ENCODE measurements at regions not wholly inside any gene's neighbourhood (a gene's known extent, or its start where the extent isn't known, plus 50 kb on each side); places are given as distances from the start of the nearest gene placed in this dataset.

GRCh38 chr22:49153921-49154320 is 673.8 kb downstream of the BRD1 start:
- DNase-seq (ENCODE audit: low read depth), result no peak
- H3K4me3 ChIP-seq (ENCODE audit: low read depth, low read length), result no peak overlapping the region
- TF ChIP-seq POLR2A (IDR thresholded peaks at IDR 0.05; ENCODE audit: extremely low read depth, insufficient read length), result no peak
- TF ChIP-seq CTCF (IDR thresholded peaks at IDR 0.05; ENCODE audit: low read depth, low read length), result no peak

GRCh38 chr22:49152939-49153770 is 674.5 kb downstream of the BRD1 start:
- TF ChIP-seq MAX (IDR thresholded peaks at IDR 0.05; ENCODE audit: low read depth, low read length) (no peak), POLR2A (IDR thresholded peaks at IDR 0.05; ENCODE audit: extremely low read depth, insufficient read length) (no peak), MYC (IDR thresholded peaks at IDR 0.05; ENCODE audit: low read depth, low read length) (no peak), CTCF (IDR thresholded peaks at IDR 0.05; ENCODE audit: low read depth, low read length) (no peak)
- no peak for DNase-seq (ENCODE audit: low read depth)
- no peak overlapping the region for H3K4me3 ChIP-seq (ENCODE audit: low read depth, low read length)

- no peak for TF ChIP-seq CTCF (IDR thresholded peaks at IDR 0.05; ENCODE audit: low read depth, low read length)
- H3K4me3 ChIP-seq (ENCODE audit: low read depth, low read length), result no peak overlapping the region
- DNase-seq (ENCODE audit: low read depth), result no peak
Observed at GRCh38 chr22:49152127-49152938, 675.3 kb downstream of the BRD1 start.

- no peak overlapping the region for H3K4me3 ChIP-seq (ENCODE audit: low read depth, low read length)
- no peak for DNase-seq (ENCODE audit: low read depth)
- TF ChIP-seq MAX (IDR thresholded peaks at IDR 0.05; ENCODE audit: low read depth, low read length) (no peak), MYC (IDR thresholded peaks at IDR 0.05; ENCODE audit: low read depth, low read length) (no peak), CTCF (IDR thresholded peaks at IDR 0.05; ENCODE audit: low read depth, low read length) (no peak), POLR2A (IDR thresholded peaks at IDR 0.05; ENCODE audit: extremely low read depth, insufficient read length) (no peak)
Observed at GRCh38 chr22:49151256-49152126, 676.2 kb downstream of the BRD1 start.

GRCh38 chr22:49150801-49151221 is 676.9 kb downstream of the BRD1 start:
- no peak for DNase-seq (ENCODE audit: low read depth)
- no peak for TF ChIP-seq MYC (IDR thresholded peaks at IDR 0.05; ENCODE audit: low read depth, low read length)
- TF ChIP-seq MAX (IDR thresholded peaks at IDR 0.05; ENCODE audit: low read depth, low read length), result no peak
- TF ChIP-seq CTCF (IDR thresholded peaks at IDR 0.05; ENCODE audit: low read depth, low read length), result no peak
- no peak for TF ChIP-seq POLR2A (IDR thresholded peaks at IDR 0.05; ENCODE audit: extremely low read depth, insufficient read length)
- H3K4me3 ChIP-seq (ENCODE audit: low read depth, low read length), result no peak overlapping the region

All from NB4 (cell line).